HG02798 (cell line): ENCODE measurements at regions not wholly inside any gene's neighbourhood (a gene's known extent, or its start where the extent isn't known, plus 50 kb on each side); places are given as distances from the start of the nearest gene placed in this dataset.

Experiments used
- ATAC-seq: cut with Tn5 transposase; IDR thresholded peaks from one replicate; pipeline ENCODE4 v1.9.1; 2021; ENCODE audit warnings: mild to moderate bottlenecking; ENCODE audit not compliant: unreplicated experiment, poor library complexity

- ATAC-seq: no peak
Measured at GRCh38 chr10:118940386-118940785, 89.1 kb upstream of the NANOS1 start.

DNA sequence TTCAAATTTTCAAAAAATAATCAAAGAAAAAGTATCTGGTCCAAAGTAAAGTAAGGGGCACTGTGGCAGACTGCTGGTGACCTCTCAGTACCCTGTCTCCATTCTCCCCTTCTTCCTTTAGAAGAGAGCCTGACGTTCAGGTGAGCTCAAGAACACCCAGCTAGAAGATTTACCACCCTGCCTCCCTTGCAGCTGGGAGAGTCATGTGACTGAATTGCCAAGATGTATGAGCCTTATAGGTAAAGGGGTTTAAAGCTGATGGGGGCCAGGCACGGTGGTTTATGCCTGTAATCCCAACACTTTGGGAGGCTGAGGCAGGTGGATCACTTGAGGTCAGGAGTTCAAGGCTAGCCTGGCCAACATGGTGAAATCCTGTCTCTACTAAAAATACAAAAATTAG, 86.3 kb upstream of the NANOS1 start:
- no peak for ATAC-seq

DNA sequence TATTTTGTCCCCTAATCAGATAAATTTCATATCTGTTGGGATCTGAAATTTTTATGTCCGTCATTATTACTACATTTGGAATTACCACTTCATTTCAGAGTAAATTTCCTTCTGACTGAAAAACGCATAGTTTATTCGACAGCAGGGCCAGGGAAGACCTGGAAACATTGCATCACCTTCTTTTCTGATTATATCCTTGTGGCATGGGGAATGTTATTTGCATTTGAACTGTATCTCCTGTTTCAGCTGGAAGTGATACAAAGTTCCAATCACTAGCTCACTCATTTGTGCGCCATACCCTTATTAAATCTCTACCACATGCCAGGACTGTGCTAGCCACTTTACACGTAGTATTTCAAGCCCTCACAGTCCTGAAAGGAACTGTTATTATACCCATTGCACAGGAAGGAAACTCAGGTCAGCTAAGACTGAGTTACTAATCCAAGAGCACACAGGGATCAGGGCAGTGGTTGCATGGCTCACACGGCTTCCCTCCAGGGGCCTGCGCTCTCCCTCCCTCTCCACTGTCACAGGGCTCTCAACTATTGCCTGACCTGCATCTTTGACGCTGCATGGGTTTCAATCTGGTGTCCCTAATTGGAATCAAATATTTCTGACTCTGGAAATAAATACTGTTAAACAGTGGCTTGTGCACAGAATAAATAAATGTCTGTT, 84.4 kb upstream of the NANOS1 start:
- no peak for ATAC-seq

GRCh38 chr10:118948786-118949185, 80.7 kb upstream of the NANOS1 start:
- no peak for ATAC-seq

DNA sequence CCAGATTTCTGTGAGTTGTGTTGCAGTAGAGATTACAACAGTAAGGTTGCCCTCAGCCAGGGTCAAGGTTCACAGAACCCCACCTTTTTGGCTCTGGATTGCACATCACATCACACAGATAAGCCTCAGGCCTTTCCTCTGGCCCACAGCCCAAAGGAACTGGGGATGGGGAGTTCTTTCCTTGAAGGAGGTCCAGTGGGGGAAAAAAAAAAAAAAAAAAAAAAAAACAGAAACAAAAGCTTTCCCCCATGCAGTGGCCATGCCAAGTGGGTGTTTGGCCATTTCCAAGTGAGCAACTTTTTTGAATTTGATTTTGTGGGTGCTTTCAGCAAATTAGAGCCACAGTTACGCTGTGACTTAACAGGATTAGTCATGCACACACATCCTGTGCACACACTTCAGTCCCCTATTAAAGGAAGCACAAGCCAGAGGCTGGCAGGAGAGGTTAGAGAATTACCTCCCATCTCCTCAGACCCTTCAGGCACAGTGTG, 79.3 kb upstream of the NANOS1 start:
- ATAC-seq: no peak

DNA sequence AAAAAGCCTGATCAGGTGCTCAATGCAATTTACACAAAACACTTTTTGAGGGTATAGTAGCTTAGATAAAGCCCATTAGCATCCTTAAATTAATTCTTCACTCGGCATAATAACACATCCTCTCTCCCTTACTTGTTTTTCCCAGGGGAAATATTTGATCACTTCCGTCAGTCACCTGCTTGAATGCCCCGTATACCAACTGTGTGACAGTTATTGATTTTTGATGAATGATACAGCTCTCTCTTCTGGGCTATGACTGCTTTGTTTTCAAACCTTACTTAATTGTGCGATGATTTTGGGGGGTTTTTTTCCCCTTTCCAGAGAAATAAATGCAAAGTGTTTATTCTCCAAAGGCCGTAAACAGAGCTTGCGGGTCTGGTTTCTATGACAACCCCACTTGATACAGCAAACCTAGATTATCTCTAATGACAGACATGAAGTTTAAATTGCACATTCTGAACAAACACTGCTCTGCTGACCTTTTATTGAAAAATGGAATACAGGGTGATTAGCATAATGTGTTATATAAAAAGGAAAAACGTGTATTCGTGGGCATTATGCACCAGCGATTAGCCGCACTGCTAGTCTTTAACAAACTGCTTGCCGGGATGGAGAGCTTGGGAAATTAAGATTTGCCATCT, 78.4 kb upstream of the NANOS1 start:
- ATAC-seq: no peak

- ATAC-seq: no peak
Measured at GRCh38 chr10:118952493-118953295, 76.8 kb upstream of the NANOS1 start.

- no peak for ATAC-seq
Measured at GRCh38 chr10:118953598-118954393, 75.7 kb upstream of the NANOS1 start.

GRCh38 chr10:118955531-118955930, 74.0 kb upstream of the NANOS1 start:
- no peak for ATAC-seq

- ATAC-seq: no peak
Measured at GRCh38 chr10:118955951-118956801, 73.3 kb upstream of the NANOS1 start.

- no peak for ATAC-seq
Measured at GRCh38 chr10:118956802-118957442, 72.6 kb upstream of the NANOS1 start.

- no peak for ATAC-seq
Measured at GRCh38 chr10:118957443-118957825, 72.1 kb upstream of the NANOS1 start.

- no peak for ATAC-seq
Measured at GRCh38 chr10:118957966-118958365, 71.5 kb upstream of the NANOS1 start.

DNA sequence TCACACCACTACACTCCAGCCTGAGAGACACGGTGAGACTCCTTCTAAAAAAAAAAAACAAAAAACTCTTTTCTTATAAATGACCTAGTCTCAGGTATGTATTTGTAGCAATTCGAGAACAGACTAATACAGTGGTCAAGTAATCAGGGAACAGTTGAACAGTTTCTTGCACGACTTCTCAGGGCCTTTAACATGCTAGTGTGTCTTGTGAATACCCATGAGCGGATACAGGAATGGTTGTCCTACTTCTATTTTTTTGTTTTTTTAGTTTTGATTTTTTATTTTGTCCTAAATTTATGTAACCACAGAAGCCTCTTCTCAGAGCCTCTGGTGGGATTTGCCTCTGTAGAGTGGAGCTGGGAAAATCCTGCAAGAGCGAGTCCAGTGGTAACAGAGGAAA, 71.0 kb upstream of the NANOS1 start:
- no peak for ATAC-seq

GRCh38 chr10:118958984-118959925, 70.3 kb upstream of the NANOS1 start:
- no peak for ATAC-seq

- ATAC-seq: no peak
Measured at GRCh38 chr10:118960157-118961090, 69.1 kb upstream of the NANOS1 start.

GRCh38 chr10:118961436-118961835, 68.1 kb upstream of the NANOS1 start:
- ATAC-seq: no peak
